Neural progenitor cell (in vitro differentiated cells): ENCODE measurements at regions not wholly inside any gene's neighbourhood (a gene's known extent, or its start where the extent isn't known, plus 50 kb on each side); places are given as distances from the start of the nearest gene placed in this dataset.

ENCODE experiments used
- DNase-seq: peaks from one replicate; pipeline ENCODE4 v3.0.0-alpha.2; 2016; ENCODE audit warnings: low spot score
- H2AFZ ChIP-seq: fragments of 200-600 bp; sonication (generic); replicated peaks from 2 replicates; pipeline ENCODE4 v1.6.1; 2016; ENCODE audit warnings: antibody characterized with exemption
- H3F3A ChIP-seq: fragments of 200-600 bp; sonication (generic); 2 replicates; pipeline ENCODE4 v1.6.1; 2016; ENCODE audit warnings: antibody characterized with exemption, low read depth
- H3K27ac ChIP-seq: fragments of 200-600 bp; sonication (generic); 2 replicates; pipeline ENCODE4 v1.5.1; 2016; ENCODE audit warnings: mild to moderate bottlenecking
- H3K27me3 ChIP-seq: fragments of 200-600 bp; sonication (generic); 2 replicates; pipeline ENCODE4 v1.6.1; 2016; ENCODE audit warnings: mild to moderate bottlenecking, moderate library complexity
- H3K36me3 ChIP-seq: fragments of 200-600 bp; sonication (generic); 2 replicates; pipeline ENCODE4 v1.5.1; 2016
- H3K4me1 ChIP-seq: fragments of 200-600 bp; sonication (generic); 2 replicates; pipeline ENCODE4 v1.6.1; 2016; ENCODE audit warnings: mixed run types
- H3K4me2 ChIP-seq: fragments of 200-600 bp; sonication (generic); 2 replicates; pipeline ENCODE4 v1.6.1; 2016
- H3K4me3 ChIP-seq: fragments of 200-600 bp; sonication (generic); 2 replicates; pipeline ENCODE4 v1.5.1; 2016
- H3K79me2 ChIP-seq: fragments of 200-600 bp; sonication (generic); 2 replicates; pipeline ENCODE4 v1.6.1; 2016; ENCODE audit warnings: low read depth
- H3K9ac ChIP-seq: fragments of 200-600 bp; sonication (generic); 2 replicates; pipeline ENCODE4 v1.6.1; 2016
- H3K9me3 ChIP-seq: fragments of 200-600 bp; sonication (generic); 2 replicates; pipeline ENCODE4 v1.5.1; 2016; ENCODE audit warnings: low read depth
- H4K20me1 ChIP-seq: fragments of 200-600 bp; sonication (generic); 2 replicates; pipeline ENCODE4 v1.6.1; 2016; ENCODE audit warnings: low read depth
- H3K27ac Mint-ChIP-seq: 3 replicates; pipeline ENCODE4 v1.8.0; 2021; ENCODE audit warnings: mixed read lengths
- H3K27me3 Mint-ChIP-seq: 2 replicates; pipeline ENCODE4 v1.8.0; 2022; ENCODE audit warnings: low read depth, mild to moderate bottlenecking, inconsistent platforms, moderate library complexity, mixed read lengths; ENCODE audit not compliant: insufficient read depth
- H3K36me3 Mint-ChIP-seq: 3 replicates; pipeline ENCODE4 v1.8.0; 2021; ENCODE audit warnings: mixed read lengths
- H3K4me1 Mint-ChIP-seq: 3 replicates; pipeline ENCODE4 v1.8.0; 2021; ENCODE audit warnings: mixed read lengths
- H3K4me3 Mint-ChIP-seq: 3 replicates; pipeline ENCODE4 v1.8.0; 2021; ENCODE audit warnings: mild to moderate bottlenecking, moderate library complexity, mixed read lengths
- H3K9me3 Mint-ChIP-seq: 3 replicates; pipeline ENCODE4 v1.8.0; 2020; ENCODE audit warnings: mixed read lengths
- CTCF ChIP-seq: fragments of 200-600 bp; sonication (generic); IDR thresholded peaks from 2 replicates; pipeline ENCODE4 v1.5.1; 2017; ENCODE audit warnings: antibody characterized with exemption, mild to moderate bottlenecking
- EZH2 ChIP-seq: fragments of 200-600 bp; sonication (generic); IDR thresholded peaks from 2 replicates; pipeline ENCODE4 v1.6.1; 2017; ENCODE audit warnings: antibody characterized with exemption, mild to moderate bottlenecking, moderate library complexity
- EZH2phosphoT487 ChIP-seq: fragments of 200-600 bp; sonication (generic); IDR thresholded peaks from 2 replicates; pipeline ENCODE4 v1.6.1; 2017; ENCODE audit warnings: antibody characterized with exemption

GRCh38 chr2:18476484-18476883, 84.0 kb downstream of the RDH14 start:
- Histone ChIP-seq H4K20me1 (no peaks in the 10 kb centered on the region), H3K27me3 (no peaks in the 10 kb centered on the region), H3K4me3 (no peak overlapping the region), H3K4me1 (no peaks in the 10 kb centered on the region), H3K9me3 (no peaks in the 10 kb centered on the region), H3F3A (no peaks in the 10 kb centered on the region), H3K4me2 (no peak overlapping the region), H3K36me3 (no peaks in the 10 kb centered on the region), H3K9ac (no peak overlapping the region), H3K27ac (no peak overlapping the region), H3K79me2 (no peaks in the 10 kb centered on the region), H2AFZ (no peak overlapping the region)
- Mint-ChIP-seq H3K27me3 (peaks cover 2% of the 10 kb centered on the region), H3K4me1 (peaks cover 8% of the 10 kb centered on the region), H3K4me3 (no peak overlapping the region), H3K27ac (no peak overlapping the region), H3K9me3 (no peaks in the 10 kb centered on the region), H3K36me3 (no peaks in the 10 kb centered on the region)
- DNase-seq, result no peak
- TF ChIP-seq EZH2, result no peak
- TF ChIP-seq CTCF, result no peak
- TF ChIP-seq EZH2phosphoT487, result no peak

GRCh38 chr2:18475884-18476283, 84.6 kb downstream of the RDH14 start:
- Mint-ChIP-seq H3K36me3 (no peaks in the 10 kb centered on the region), H3K27me3 (peaks cover 2% of the 10 kb centered on the region), H3K4me1 (peaks cover 8% of the 10 kb centered on the region), H3K9me3 (no peaks in the 10 kb centered on the region), H3K27ac (no peak overlapping the region), H3K4me3 (no peak overlapping the region)
- no peaks in the 10 kb centered on the region for H3F3A ChIP-seq
- H3K36me3 ChIP-seq, result no peaks in the 10 kb centered on the region
- no peak overlapping the region for H3K4me3 ChIP-seq
- H3K79me2 ChIP-seq, result no peaks in the 10 kb centered on the region
- no peak overlapping the region for H3K9ac ChIP-seq
- DNase-seq, result no peak
- H3K27me3 ChIP-seq, result no peaks in the 10 kb centered on the region
- no peaks in the 10 kb centered on the region for H3K9me3 ChIP-seq
- H3K4me2 ChIP-seq, result no peak overlapping the region
- TF ChIP-seq EZH2phosphoT487, result no peak
- H2AFZ ChIP-seq, result no peak overlapping the region
- H4K20me1 ChIP-seq, result no peaks in the 10 kb centered on the region
- H3K27ac ChIP-seq, result no peak overlapping the region
- no peaks in the 10 kb centered on the region for H3K4me1 ChIP-seq

- H3K9ac ChIP-seq, result no peak overlapping the region
- Mint-ChIP-seq H3K27me3 (peaks cover 2% of the 10 kb centered on the region), H3K4me3 (no peak overlapping the region), H3K27ac (no peak overlapping the region), H3K9me3 (no peaks in the 10 kb centered on the region), H3K36me3 (no peaks in the 10 kb centered on the region), H3K4me1 (peaks cover 8% of the 10 kb centered on the region)
- TF ChIP-seq EZH2phosphoT487 (no peak), EZH2 (no peak), CTCF (no peak)
- no peak for DNase-seq
- no peaks in the 10 kb centered on the region for H3K36me3 ChIP-seq
- no peaks in the 10 kb centered on the region for H4K20me1 ChIP-seq
- no peaks in the 10 kb centered on the region for H3K79me2 ChIP-seq
- H3K4me2 ChIP-seq, result no peak overlapping the region
- H3K27me3 ChIP-seq, result no peaks in the 10 kb centered on the region
- no peak overlapping the region for H3K4me3 ChIP-seq
- no peaks in the 10 kb centered on the region for H3K9me3 ChIP-seq
- no peak overlapping the region for H3K27ac ChIP-seq
- no peaks in the 10 kb centered on the region for H3K4me1 ChIP-seq
- H3F3A ChIP-seq, result no peaks in the 10 kb centered on the region
- H2AFZ ChIP-seq, result no peak overlapping the region
Measured at GRCh38 chr2:18474700-18475099, 85.8 kb downstream of the RDH14 start.

- Mint-ChIP-seq H3K27ac (no peak overlapping the region), H3K36me3 (no peaks in the 10 kb centered on the region)
- no peak overlapping the region for H3K4me2 ChIP-seq
Measured at GRCh38 chr2:18473241-18474181, 86.9 kb downstream of the RDH14 start.

More at GRCh38 chr2:18473241-18474181, 86.9 kb downstream of the RDH14 start:
- no peak overlapping the region for H3K4me3 Mint-ChIP-seq
- H3K27me3 Mint-ChIP-seq, result peaks cover 2% of the 10 kb centered on the region
- no peaks in the 10 kb centered on the region for H3K27me3 ChIP-seq
- H2AFZ ChIP-seq, result no peak overlapping the region
- H3K9me3 ChIP-seq, result no peaks in the 10 kb centered on the region
- DNase-seq, result no peak
- H3K4me1 Mint-ChIP-seq, result peaks cover 8% of the 10 kb centered on the region
- H3K27ac ChIP-seq, result no peak overlapping the region
- H3F3A ChIP-seq, result no peaks in the 10 kb centered on the region
- no peaks in the 10 kb centered on the region for H3K36me3 ChIP-seq
- no peaks in the 10 kb centered on the region for H4K20me1 ChIP-seq
- H3K4me3 ChIP-seq, result no peak overlapping the region
- H3K9me3 Mint-ChIP-seq, result no peaks in the 10 kb centered on the region
- no peaks in the 10 kb centered on the region for H3K4me1 ChIP-seq
- no peak overlapping the region for H3K9ac ChIP-seq
- TF ChIP-seq EZH2phosphoT487, result no peak
- no peak for TF ChIP-seq CTCF
- no peak for TF ChIP-seq EZH2
- no peaks in the 10 kb centered on the region for H3K79me2 ChIP-seq
